ENCODE measurements at regions not wholly inside any gene's neighbourhood (a gene's known extent, or its start where the extent isn't known, plus 50 kb on each side); places are given as distances from the start of the nearest gene placed in this dataset.

GRCh38 chr22:27193636-27194035, 536.2 kb downstream of the MIAT start:
- DNase-seq (ENCODE audit: low read depth in 2 of 3, low spot score in 1 of 3): no peak

- no peak for DNase-seq (ENCODE audit: low read depth in 2 of 3, low spot score in 1 of 3)
Measured at GRCh38 chr22:27194096-27194748, 536.8 kb downstream of the MIAT start.

- no peak for DNase-seq (ENCODE audit: low read depth in 2 of 3, low spot score in 1 of 3)
Measured at GRCh38 chr22:27195094-27195493, 537.7 kb downstream of the MIAT start.

DNA sequence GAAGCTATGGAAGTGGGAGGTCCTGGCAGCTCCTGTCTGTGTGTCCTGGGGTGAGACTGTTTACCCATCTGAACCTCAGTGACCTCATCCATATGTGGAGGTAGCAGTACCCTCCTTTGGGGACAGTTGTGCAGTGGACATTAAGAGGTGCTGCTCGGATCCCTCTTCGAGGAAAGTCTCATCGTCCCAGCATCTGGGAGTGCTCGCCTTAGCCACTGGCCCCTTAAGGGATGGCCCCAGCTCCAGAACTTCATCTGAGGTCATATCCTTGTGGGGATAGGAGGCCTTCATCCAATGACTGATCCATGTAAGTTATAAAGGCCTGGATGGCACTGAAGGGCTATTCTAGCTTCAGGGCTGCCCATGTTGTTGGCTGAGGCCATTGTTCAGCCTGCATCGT, 538.1 kb downstream of the MIAT start:
- no peak for DNase-seq (ENCODE audit: low read depth in 2 of 3, low spot score in 1 of 3)

- DNase-seq (ENCODE audit: low read depth in 2 of 3, low spot score in 1 of 3): no peak
Measured at GRCh38 chr22:27196606-27197005, 539.2 kb downstream of the MIAT start.

GRCh38 chr22:27197052-27197451, 539.7 kb downstream of the MIAT start:
- no peak for DNase-seq (ENCODE audit: low read depth in 2 of 3, low spot score in 1 of 3)

- no peak for DNase-seq (ENCODE audit: low read depth in 2 of 3, low spot score in 1 of 3)
Measured at GRCh38 chr22:27197618-27198017, 540.2 kb downstream of the MIAT start.

DNA sequence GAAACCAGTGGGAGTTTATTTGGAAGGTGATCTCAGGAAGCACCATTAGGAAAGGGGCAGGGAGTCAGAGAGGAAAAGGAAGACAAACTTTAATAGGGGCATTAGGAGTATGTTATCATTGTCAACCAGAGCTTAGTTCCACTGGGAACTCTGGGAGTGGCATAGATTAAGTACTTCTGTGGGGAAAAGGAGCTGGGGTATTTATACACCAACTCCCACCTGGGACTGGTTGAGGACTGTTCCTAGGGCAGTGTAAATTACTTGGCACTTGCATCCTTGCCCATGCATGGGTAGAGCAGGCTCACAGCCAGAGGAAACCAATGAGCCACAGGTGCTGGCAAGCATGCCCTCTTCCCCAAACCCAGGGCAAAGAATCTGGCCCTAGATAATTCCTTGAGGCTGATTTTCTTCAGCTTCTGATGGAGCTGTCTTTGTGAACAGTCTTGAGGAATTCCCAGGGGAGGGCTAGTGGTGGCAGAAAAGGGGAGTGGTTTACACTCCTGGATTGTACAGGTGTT, 541.2 kb downstream of the MIAT start:
- DNase-seq (ENCODE audit: low read depth in 2 of 3, low spot score in 1 of 3): no peak

- no peak for DNase-seq (ENCODE audit: low read depth in 2 of 3, low spot score in 1 of 3)
Measured at GRCh38 chr22:27199354-27199753, 542.0 kb downstream of the MIAT start.

DNA sequence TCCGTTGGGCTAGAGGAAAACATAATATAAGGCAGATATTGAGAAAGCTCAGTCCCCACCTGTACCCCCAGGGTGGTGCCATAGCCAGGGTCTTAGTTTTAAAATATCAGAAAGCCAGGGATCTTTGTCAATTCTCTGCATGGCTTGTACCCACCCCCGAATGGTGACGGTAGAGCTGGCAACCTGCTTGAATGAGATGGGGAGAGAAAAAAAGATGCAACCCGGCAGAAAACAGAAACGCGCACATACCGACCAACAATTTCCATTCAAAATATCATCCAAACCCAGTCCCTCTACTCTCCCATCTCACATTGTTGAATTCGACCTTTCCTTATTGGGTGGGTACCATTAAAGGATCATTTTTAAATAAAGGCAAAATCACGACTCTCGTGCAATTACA, 543.9 kb downstream of the MIAT start:
- DNase-seq (ENCODE audit: low read depth in 2 of 3, low spot score in 1 of 3): no peak

DNA sequence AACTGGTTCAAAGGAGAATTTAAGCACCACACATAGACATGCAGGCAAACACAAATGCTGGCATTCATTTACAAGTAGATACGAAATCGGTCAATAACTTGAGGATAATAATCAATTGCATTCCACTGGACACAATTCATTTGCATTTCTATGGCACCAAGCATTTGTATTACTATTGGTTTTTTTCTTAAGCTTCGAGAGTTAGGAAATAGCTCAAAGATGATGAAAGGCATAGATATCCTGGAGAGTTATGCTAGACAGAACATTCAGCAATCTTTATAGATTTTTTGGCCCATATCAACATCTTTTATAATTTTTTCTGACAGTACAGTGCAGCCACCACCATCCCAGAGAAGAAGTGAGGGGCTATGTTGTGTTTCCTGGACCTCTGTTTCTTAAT, 544.4 kb downstream of the MIAT start:
- no peak for DNase-seq (ENCODE audit: low read depth in 2 of 3, low spot score in 1 of 3)

DNA sequence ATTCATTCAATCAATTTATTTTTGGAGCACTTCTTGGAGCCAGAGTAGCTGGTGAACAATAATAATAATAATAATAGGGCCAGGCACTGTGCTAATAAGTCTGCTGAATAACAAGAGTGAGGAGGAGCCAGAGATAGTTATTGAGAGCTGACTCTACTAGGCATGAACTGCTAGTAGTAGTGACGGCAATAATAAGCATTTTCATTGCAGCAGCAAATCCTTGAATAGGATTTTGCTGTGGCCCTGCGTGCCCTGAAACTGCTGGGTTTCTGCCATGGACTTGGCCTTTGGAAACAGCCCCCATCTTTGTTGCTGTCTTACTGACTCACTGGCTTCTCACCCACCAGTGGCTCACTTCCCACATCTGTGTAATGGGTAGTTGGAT, 545.9 kb downstream of the MIAT start:
- no peak for DNase-seq (ENCODE audit: low read depth in 2 of 3, low spot score in 1 of 3)

DNA sequence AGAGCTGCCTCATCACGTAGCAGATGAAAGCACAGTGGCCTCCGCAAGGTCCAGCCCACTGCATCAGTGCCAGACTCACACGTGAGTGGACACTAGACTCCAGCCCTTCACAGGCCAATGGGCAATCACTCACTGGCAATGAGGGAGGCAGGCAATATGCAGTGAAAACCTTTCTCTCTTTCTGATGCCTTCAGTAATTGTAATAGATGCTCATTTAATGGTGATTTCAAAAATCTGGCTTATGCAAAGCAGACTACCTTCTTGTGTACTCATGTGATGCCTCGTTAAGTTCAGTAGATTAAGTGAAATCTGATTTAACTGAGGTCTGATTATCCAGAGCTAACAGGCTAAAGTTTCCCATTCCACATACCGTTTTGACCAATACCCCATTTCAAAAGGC, 546.9 kb downstream of the MIAT start:
- no peak for DNase-seq (ENCODE audit: low read depth in 2 of 3, low spot score in 1 of 3)

GRCh38 chr22:27204817-27205216, 547.4 kb downstream of the MIAT start:
- no peak for DNase-seq (ENCODE audit: low read depth in 2 of 3, low spot score in 1 of 3)

GRCh38 chr22:27205492-27206373, 548.3 kb downstream of the MIAT start:
- DNase-seq (ENCODE audit: low read depth in 2 of 3, low spot score in 1 of 3): no peak

- no peak for DNase-seq (ENCODE audit: low read depth in 2 of 3, low spot score in 1 of 3)
Measured at GRCh38 chr22:27206374-27207133, 549.2 kb downstream of the MIAT start.

GRCh38 chr22:27207266-27207665, 549.9 kb downstream of the MIAT start:
- no peak for DNase-seq (ENCODE audit: low read depth in 2 of 3, low spot score in 1 of 3)

DNA sequence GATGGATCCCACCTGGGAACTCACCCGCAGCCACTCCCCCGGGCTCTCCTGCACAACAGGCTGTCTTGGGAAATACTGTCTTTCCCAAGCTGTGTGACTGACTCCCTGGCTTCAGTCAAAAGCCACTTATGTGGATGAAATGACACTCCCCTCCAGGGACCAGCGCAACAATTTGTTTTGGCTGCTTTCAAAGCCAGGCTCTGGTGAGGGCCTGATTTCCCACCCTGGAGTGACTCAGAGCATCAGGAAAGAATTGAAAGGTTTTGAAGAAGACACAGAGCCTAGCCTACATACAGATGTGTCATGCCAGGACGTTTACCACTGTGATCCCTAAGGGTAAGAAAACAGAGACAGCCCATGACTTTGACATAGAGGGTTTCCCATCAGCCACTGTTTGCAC, 550.5 kb downstream of the MIAT start:
- DNase-seq (ENCODE audit: low read depth in 2 of 3, low spot score in 1 of 3): no peak

- no peak for DNase-seq (ENCODE audit: low read depth in 2 of 3, low spot score in 1 of 3)
Measured at GRCh38 chr22:27210111-27210730, 552.8 kb downstream of the MIAT start.

DNA sequence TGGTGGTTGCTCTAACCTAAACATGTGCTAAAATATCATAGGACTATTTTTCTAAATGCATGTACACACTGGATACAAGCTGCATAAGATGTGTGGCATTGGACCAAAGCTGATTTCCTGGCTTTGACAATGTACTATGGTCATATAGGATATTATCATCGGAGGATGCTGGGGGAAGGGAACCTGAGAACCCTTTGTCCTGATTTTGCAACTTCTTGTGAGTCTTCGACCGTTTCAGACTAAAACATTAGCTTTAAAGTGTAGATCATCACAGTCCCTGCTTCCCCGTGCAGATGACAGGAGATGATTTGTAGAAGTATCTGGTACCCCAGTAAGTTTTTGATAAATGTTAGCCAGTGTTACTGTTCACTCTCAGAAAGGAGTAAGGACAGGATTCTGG, 554.7 kb downstream of the MIAT start:
- DNase-seq (ENCODE audit: low read depth in 2 of 3, low spot score in 1 of 3): no peak

DNA sequence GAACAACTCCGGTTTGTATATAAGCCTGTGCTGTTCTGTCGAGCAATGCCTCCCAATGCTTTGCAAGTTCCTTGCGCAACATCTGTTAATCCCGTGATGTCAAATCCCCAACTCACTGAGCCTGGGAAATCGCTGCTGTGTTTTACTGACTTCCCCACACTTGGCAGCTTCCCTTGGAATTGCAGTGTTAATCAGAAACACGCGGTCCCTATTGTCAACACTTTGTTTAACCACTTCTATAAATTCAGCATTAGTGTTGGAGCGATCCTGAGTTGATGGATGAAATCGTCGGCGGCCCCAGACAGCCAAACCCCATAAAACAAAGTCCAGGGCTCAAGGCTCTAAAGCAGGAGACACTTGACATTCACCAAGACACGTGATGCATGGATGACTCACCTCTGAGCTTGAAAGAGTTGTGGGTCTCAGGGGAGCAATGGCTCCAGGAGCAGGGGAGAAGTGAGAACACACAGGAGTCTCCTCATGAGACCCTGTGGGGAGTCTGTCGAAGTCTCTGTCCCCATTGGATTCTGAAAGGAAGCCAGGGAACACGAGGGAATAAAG, 555.3 kb downstream of the MIAT start:
- DNase-seq (ENCODE audit: low read depth in 2 of 3, low spot score in 1 of 3): no peak

Measured in stimulated activated CD4-positive, alpha-beta T cell treated with anti-CD3 and anti-CD28 coated beads, Interleukin-12 subunit alpha, Interleukin-12 subunit beta, amount 100 ng/mL, for 48 hours (primary cell).